Stomach (tissue), 8 donors: ENCODE measurements at regions not wholly inside any gene's neighbourhood (a gene's known extent, or its start where the extent isn't known, plus 50 kb on each side); places are given as distances from the start of the nearest gene placed in this dataset.

ENCODE experiments used
- DNase-seq, 2 donors: peaks; one replicate each; pipeline versions ENCODE4 v3.0.0 to v3.0.0-alpha.2; 2013 to 2019
- H3K27ac ChIP-seq, 5 donors: fragments of 200-600 bp in 4 of 5; sonication (generic) in 4 of 5; one replicate each; pipeline ENCODE4 v1.5.1; 2013 to 2019; ENCODE audit warnings: mild to moderate bottlenecking in 1 of 5, moderate library complexity in 1 of 5
- H3K27me3 ChIP-seq, 3 donors: fragments of 200-600 bp; sonication (generic); one replicate each; pipeline ENCODE4 v1.5.1; 2017 to 2019; ENCODE audit warnings: mixed run types in 1 of 3
- H3K36me3 ChIP-seq, 4 donors: fragments of 200-600 bp; sonication (generic); 1 replicate in 3 of 4; 2 replicates in 1 of 4; pipeline ENCODE4 v1.5.1; 2016 to 2019
- H3K4me1 ChIP-seq, 4 donors: fragments of 200-600 bp; sonication (generic); one replicate each; pipeline ENCODE4 v1.5.1; 2016 to 2019
- H3K4me3 ChIP-seq, 4 donors: fragments of 200-600 bp; sonication (generic) in 3 of 4; one replicate each; pipeline ENCODE4 v1.5.1; 2016 to 2019; ENCODE audit warnings: mild to moderate bottlenecking in 1 of 4
- H3K9me3 ChIP-seq, 4 donors: fragments of 200-600 bp; sonication (generic); one replicate each; pipeline ENCODE4 v1.5.1; 2016 to 2019
- CTCF ChIP-seq, 7 experiments: fragments of 450-650 bp in 4 of 7; fragments of 200-600 bp in 3 of 7; sonication (generic) in 3 of 7; IDR thresholded peaks; one replicate each; pipeline ENCODE4 v1.5.1; 2016 to 2019; ENCODE audit warnings: antibody characterized with exemption in 7 of 7, control low read depth in 2 of 7, mild to moderate bottlenecking in 1 of 7
- EP300 ChIP-seq: sonication (generic); formaldehyde crosslinking; IDR thresholded peaks from one replicate; pipeline ENCODE4 v1.6.1; 2017; ENCODE audit warnings: antibody characterized with exemption
- POLR2A ChIP-seq, 4 donors: fragments of 450-650 bp; IDR thresholded peaks; one replicate each; pipeline ENCODE4 v1.6.1; 2016; ENCODE audit warnings: antibody characterized with exemption in 4 of 4, control low read depth in 2 of 4, mild to moderate bottlenecking in 1 of 4, moderate library complexity in 1 of 4
- POLR2AphosphoS5 ChIP-seq, 3 donors: sonication (generic); formaldehyde crosslinking; IDR thresholded peaks; one replicate each; pipeline ENCODE4 v1.6.1; 2016; ENCODE audit warnings: antibody characterized with exemption in 3 of 3
- WGBS, 5 donors: extraction: QIAGEN DNeasy Blood & Tissue Kit in 3 of 5; methylation state at CpG; one replicate each; pipeline versions ENCODE4 v1.1.5 to v1.1.7; 2013 to 2018; 5-methylcytosine and 5-hydroxymethylcytosine counted together
- intact Hi-C: fragments of 100-400 bp; cut with DNase I; formaldehyde crosslinking; loops from one replicate; pipeline ENCODE4 v1.15.1; 2023; ENCODE audit warnings: low total_unique reads
- donor health status: healthy with polysubstance abuse.
- donor health status: Bipolar disorder and iron deficiency.
- donor health status: healthy.

GRCh38 chr13:60758637-60759036, 361.6 kb downstream of the TDRD3 start:
- H3K27ac ChIP-seq = no peak overlapping the region
- no peaks in the 10 kb centered on the region for H3K27me3 ChIP-seq
- TF ChIP-seq CTCF (IDR thresholded peaks at IDR 0.05) (no peak), POLR2A (IDR thresholded peaks at IDR 0.05) (no peak)
- 65 to 90% (median 72%) methylated on average over 1 of the region's 1 CpG for WGBS, 5 donors
- no peak for DNase-seq
- no peak overlapping the region for H3K4me3 ChIP-seq
- no peaks in the 10 kb centered on the region for H3K36me3 ChIP-seq
- H3K9me3 ChIP-seq = no peaks in the 10 kb centered on the region
- intact Hi-C loops = no loop called here
- H3K4me1 ChIP-seq = peaks cover 0 to 34% (median 17%) of the 10 kb centered on the region in 4 donors

GRCh38 chr13:60757501-60758215, 360.6 kb downstream of the TDRD3 start:
- Histone ChIP-seq H3K27me3 (no peaks in the 10 kb centered on the region), H3K4me1 (peaks cover 0 to 34% (median 17%) of the 10 kb centered on the region in 4 donors), H3K27ac (no peak overlapping the region), H3K9me3 (no peaks in the 10 kb centered on the region), H3K36me3 (no peaks in the 10 kb centered on the region), H3K4me3 (no peak overlapping the region)
- TF ChIP-seq POLR2A (IDR thresholded peaks at IDR 0.05) = no peak
- TF ChIP-seq EP300 = no peak
- no peak for TF ChIP-seq POLR2AphosphoS5 (IDR thresholded peaks at IDR 0.05)
- TF ChIP-seq CTCF (IDR thresholded peaks at IDR 0.05) = no peak
- no peak for DNase-seq
- WGBS, 5 donors = 61 to 71% (median 67%) methylated on average over 7 of the region's 7 CpGs
- intact Hi-C loops = no loop called here

DNA sequence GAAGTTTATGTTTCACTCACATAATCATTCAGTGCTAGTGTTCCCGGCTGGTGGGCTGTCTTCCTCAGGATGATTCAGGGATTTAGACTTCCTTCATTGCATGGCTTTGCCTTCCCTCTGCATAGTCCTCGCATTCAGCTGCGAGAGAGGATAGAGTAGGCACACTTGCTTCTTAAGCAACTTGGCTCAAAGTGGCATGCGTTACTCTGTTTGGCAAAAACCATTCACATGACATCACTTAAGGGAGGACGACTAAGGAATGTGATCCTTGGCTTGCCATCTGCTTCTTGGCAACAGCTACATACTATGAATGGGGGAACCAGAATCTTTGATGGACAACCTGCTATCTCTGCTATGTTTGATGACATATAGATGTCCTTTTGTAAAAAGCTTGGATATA, 359.3 kb downstream of the TDRD3 start:
- TF ChIP-seq EP300 (no peak), CTCF (IDR thresholded peaks at IDR 0.05) (no peak), POLR2A (IDR thresholded peaks at IDR 0.05) (no peak), POLR2AphosphoS5 (IDR thresholded peaks at IDR 0.05) (no peak)
- no peaks in the 10 kb centered on the region for H3K27me3 ChIP-seq
- intact Hi-C loops = no loop called here
- H3K4me1 ChIP-seq = peaks cover 0 to 34% (median 17%) of the 10 kb centered on the region in 4 donors
- H3K27ac ChIP-seq = no peak overlapping the region
- H3K9me3 ChIP-seq = no peaks in the 10 kb centered on the region
- peak in 1 of 2 donors; percentile 16 for DNase-seq
- no peak overlapping the region for H3K4me3 ChIP-seq
- H3K36me3 ChIP-seq = no peaks in the 10 kb centered on the region
- WGBS, 5 donors = 41 to 57% (median 45%) methylated on average over 5 of the region's 5 CpGs

- Histone ChIP-seq H3K27ac (no peak overlapping the region), H3K27me3 (no peaks in the 10 kb centered on the region), H3K4me1 (peaks cover 0 to 34% (median 17%) of the 10 kb centered on the region in 4 donors), H3K9me3 (no peaks in the 10 kb centered on the region), H3K4me3 (no peak overlapping the region), H3K36me3 (no peaks in the 10 kb centered on the region)
- WGBS, 5 donors = 21 to 55% (median 40%) methylated on average over 4 of the region's 4 CpGs
- DNase-seq = peak in 1 of 2 donors; percentile 38
- TF ChIP-seq CTCF (IDR thresholded peaks at IDR 0.05) = peak in 1 of 7 experiments; percentile 6
- no peak for TF ChIP-seq POLR2A (IDR thresholded peaks at IDR 0.05)
- TF ChIP-seq EP300 = no peak
- TF ChIP-seq POLR2AphosphoS5 (IDR thresholded peaks at IDR 0.05) = no peak
- intact Hi-C loops = no loop called here
Observed at GRCh38 chr13:60755380-60756163, 358.6 kb downstream of the TDRD3 start.
